HL-60 (cell line): ENCODE measurements at regions not wholly inside any gene's neighbourhood (a gene's known extent, or its start where the extent isn't known, plus 50 kb on each side); places are given as distances from the start of the nearest gene placed in this dataset.

Source experiments
- DNase-seq, 2 experiments: peaks; one replicate each; pipeline ENCODE4 v3.0.0-alpha.2; 2010 to 2020; ENCODE audit warnings: low read depth in 1 of 2, low spot score in 1 of 2
- H3K27ac ChIP-seq: fragments of 250-450 bp; sonication (Bioruptor Pico); replicated peaks from 2 replicates; pipeline ENCODE4 v1.5.1; 2020; ENCODE audit warnings: mild to moderate bottlenecking, moderate library complexity
- H3K27me3 ChIP-seq: fragments of 250-450 bp; sonication (Bioruptor Pico); 2 replicates; pipeline ENCODE4 v1.5.1; 2021; ENCODE audit warnings: mild to moderate bottlenecking, moderate library complexity; ENCODE audit not compliant: insufficient read depth, poor library complexity, severe bottlenecking
- H3K4me3 ChIP-seq: replicated peaks from 2 replicates; pipeline ENCODE4 v1.5.1; 2011; ENCODE audit warnings: mild to moderate bottlenecking, control low read depth, low read length; ENCODE audit not compliant: insufficient read depth
- GABPA ChIP-seq: IDR thresholded peaks from 2 replicates; pipeline ENCODE4 v1.6.1; 2012; ENCODE audit warnings: low read depth
- POLR2AphosphoS5 ChIP-seq: IDR thresholded peaks from 2 replicates; pipeline ENCODE4 v1.6.1; 2012; ENCODE audit warnings: low read depth
- SPI1 ChIP-seq: IDR thresholded peaks from 2 replicates; pipeline ENCODE4 v1.6.1; 2012; ENCODE audit warnings: low read depth, mild to moderate bottlenecking, borderline replicate concordance
- TF ChIP-seq, protein P1 (sequence below): IDR thresholded peaks from 2 replicates; pipeline ENCODE4 v1.6.1; 2012; ENCODE audit warnings: low read depth; ENCODE audit not compliant: insufficient replicate concordance
- TF ChIP-seq, protein P2 (sequence below): IDR thresholded peaks from one replicate; pipeline ENCODE4 v1.5.1; 2011; ENCODE audit warnings: low read length, control low read depth, inconsistent platforms; ENCODE audit not compliant: insufficient read depth

DNA sequence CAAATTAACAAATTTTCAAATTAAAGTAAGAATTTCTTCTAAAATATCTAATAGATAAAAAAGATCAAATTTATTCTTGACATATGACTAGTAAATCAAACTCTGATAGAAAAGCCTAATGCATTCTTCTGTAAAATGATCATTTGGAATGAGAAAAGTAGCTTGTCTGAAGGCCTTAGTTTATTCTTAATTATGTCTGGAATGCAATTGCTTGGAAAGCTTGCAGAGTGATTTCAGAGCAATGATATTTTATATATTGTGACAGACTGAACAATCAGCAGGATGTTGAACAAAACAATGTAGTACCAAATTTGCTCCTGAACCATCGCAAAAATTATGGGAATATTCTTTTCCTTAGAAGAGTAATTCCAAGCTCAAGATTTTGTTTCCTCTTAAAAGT is 789.6 kb upstream of the NOVA1 start:
- Histone ChIP-seq H3K27me3 (no peaks in the 10 kb centered on the region), H3K27ac (no peak overlapping the region), H3K4me3 (no peak overlapping the region)
- no peak for TF ChIP-seq POLR2AphosphoS5
- TF ChIP-seq, protein P1, sequence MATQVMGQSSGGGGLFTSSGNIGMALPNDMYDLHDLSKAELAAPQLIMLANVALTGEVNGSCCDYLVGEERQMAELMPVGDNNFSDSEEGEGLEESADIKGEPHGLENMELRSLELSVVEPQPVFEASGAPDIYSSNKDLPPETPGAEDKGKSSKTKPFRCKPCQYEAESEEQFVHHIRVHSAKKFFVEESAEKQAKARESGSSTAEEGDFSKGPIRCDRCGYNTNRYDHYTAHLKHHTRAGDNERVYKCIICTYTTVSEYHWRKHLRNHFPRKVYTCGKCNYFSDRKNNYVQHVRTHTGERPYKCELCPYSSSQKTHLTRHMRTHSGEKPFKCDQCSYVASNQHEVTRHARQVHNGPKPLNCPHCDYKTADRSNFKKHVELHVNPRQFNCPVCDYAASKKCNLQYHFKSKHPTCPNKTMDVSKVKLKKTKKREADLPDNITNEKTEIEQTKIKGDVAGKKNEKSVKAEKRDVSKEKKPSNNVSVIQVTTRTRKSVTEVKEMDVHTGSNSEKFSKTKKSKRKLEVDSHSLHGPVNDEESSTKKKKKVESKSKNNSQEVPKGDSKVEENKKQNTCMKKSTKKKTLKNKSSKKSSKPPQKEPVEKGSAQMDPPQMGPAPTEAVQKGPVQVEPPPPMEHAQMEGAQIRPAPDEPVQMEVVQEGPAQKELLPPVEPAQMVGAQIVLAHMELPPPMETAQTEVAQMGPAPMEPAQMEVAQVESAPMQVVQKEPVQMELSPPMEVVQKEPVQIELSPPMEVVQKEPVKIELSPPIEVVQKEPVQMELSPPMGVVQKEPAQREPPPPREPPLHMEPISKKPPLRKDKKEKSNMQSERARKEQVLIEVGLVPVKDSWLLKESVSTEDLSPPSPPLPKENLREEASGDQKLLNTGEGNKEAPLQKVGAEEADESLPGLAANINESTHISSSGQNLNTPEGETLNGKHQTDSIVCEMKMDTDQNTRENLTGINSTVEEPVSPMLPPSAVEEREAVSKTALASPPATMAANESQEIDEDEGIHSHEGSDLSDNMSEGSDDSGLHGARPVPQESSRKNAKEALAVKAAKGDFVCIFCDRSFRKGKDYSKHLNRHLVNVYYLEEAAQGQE = no peak
- TF ChIP-seq, protein P2, sequence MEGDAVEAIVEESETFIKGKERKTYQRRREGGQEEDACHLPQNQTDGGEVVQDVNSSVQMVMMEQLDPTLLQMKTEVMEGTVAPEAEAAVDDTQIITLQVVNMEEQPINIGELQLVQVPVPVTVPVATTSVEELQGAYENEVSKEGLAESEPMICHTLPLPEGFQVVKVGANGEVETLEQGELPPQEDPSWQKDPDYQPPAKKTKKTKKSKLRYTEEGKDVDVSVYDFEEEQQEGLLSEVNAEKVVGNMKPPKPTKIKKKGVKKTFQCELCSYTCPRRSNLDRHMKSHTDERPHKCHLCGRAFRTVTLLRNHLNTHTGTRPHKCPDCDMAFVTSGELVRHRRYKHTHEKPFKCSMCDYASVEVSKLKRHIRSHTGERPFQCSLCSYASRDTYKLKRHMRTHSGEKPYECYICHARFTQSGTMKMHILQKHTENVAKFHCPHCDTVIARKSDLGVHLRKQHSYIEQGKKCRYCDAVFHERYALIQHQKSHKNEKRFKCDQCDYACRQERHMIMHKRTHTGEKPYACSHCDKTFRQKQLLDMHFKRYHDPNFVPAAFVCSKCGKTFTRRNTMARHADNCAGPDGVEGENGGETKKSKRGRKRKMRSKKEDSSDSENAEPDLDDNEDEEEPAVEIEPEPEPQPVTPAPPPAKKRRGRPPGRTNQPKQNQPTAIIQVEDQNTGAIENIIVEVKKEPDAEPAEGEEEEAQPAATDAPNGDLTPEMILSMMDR = no peak
- TF ChIP-seq GABPA = no peak
- TF ChIP-seq SPI1 = no peak
- no peak for DNase-seq

DNA sequence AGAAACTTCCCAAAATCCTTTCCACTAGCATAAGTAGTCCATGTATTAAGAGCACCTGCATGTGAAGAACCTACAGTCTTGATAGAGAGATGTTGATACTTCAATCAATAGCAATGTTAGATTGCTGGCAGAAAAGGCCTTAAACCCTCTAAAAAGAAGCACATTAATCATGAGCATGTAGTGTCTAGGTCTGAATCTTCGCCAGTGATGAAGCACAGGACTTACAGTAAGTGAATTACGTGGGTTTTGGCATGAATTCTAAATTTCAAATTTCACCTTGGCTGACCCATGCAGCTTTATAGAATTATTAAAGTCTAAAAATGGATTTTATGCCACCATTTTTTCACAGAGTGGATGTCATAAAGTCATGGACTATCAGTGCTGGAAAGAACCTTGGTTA is 791.6 kb upstream of the NOVA1 start:
- Histone ChIP-seq H3K27ac (no peak overlapping the region), H3K4me3 (no peak overlapping the region), H3K27me3 (no peaks in the 10 kb centered on the region)
- no peak for DNase-seq
- TF ChIP-seq, protein P1 = no peak
- TF ChIP-seq, protein P2 = no peak
- TF ChIP-seq POLR2AphosphoS5 (no peak), SPI1 (no peak), GABPA (no peak)

DNA sequence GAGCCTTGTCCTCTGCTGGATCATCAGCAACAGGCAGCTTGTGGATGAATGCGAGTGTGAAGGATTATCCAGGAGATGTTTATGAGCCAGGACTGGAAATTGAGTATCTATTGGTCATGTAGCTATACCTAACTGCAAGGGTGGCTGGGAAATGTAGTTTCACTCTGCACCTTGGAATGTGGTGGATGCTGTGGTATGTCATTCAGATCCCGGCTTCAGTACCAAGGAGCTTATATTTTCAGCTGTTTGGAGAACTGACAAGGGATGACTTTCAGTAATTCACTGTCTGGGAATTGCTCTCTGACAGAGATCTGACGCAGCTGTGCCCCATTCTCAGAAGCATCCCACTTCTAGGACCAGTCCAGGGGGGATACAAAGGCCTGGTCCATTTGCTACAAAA is 792.3 kb upstream of the NOVA1 start:
- Histone ChIP-seq H3K4me3 (no peak overlapping the region), H3K27me3 (no peaks in the 10 kb centered on the region), H3K27ac (no peak overlapping the region)
- TF ChIP-seq, protein P2 = no peak
- no peak for DNase-seq

DNA sequence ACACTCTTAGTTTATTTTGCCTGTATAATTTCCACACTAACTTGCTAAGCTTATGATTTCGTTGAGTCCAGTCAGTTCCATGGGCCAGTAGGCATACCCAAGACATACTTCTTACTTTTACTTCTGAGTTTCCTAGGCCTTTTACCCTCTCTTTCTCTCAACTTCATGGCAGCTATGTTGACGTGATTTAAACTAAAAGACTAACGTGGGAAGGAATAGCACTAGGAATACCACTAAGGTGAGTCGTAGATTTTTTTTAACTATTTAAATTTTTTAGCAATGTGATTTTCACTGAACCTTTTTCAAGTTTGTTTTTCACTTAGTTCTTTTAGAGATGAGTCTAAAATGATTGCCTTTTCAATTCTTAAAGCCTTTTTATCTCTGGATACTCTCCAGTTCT is 793.5 kb upstream of the NOVA1 start:
- no peak overlapping the region for H3K4me3 ChIP-seq
- no peak overlapping the region for H3K27ac ChIP-seq
- DNase-seq = no peak
- H3K27me3 ChIP-seq = no peaks in the 10 kb centered on the region
- TF ChIP-seq POLR2AphosphoS5 = no peak
- TF ChIP-seq, protein P2 = no peak
- TF ChIP-seq GABPA = no peak
- TF ChIP-seq, protein P1 = no peak
- TF ChIP-seq SPI1 = no peak
